Transverse colon (tissue), 4 donors: ENCODE measurements at regions not wholly inside any gene's neighbourhood (a gene's known extent, or its start where the extent isn't known, plus 50 kb on each side); places are given as distances from the start of the nearest gene placed in this dataset.

ENCODE experiments used
- EP300 ChIP-seq: sonication (generic); formaldehyde crosslinking; IDR thresholded peaks from one replicate; pipeline ENCODE4 v1.6.1; 2017; ENCODE audit warnings: antibody characterized with exemption, low read depth
- POLR2A ChIP-seq: fragments of 450-650 bp; IDR thresholded peaks from one replicate; pipeline ENCODE4 v1.6.1; 2016; ENCODE audit warnings: antibody characterized with exemption, mild to moderate bottlenecking, moderate library complexity
- POLR2AphosphoS5 ChIP-seq, 3 donors: sonication (generic); formaldehyde crosslinking; IDR thresholded peaks; one replicate each; pipeline ENCODE4 v1.6.1; 2016; ENCODE audit warnings: antibody characterized with exemption in 3 of 3
- TF ChIP-seq, protein P1 (sequence below), 5 experiments: fragments of 200-600 bp in 3 of 5; fragments of 450-650 bp in 2 of 5; sonication (generic) in 3 of 5; IDR thresholded peaks; 1 replicate in 2 of 5; 2 replicates in 3 of 5; pipeline ENCODE4 v1.5.1; 2016 to 2017; ENCODE audit warnings: antibody characterized with exemption in 5 of 5, inconsistent platforms in 3 of 5, mild to moderate bottlenecking in 2 of 5, moderate library complexity in 1 of 5

GRCh38 chr5:73363911-73364730, 84.5 kb downstream of the FOXD1 start:
- TF ChIP-seq, protein P1, sequence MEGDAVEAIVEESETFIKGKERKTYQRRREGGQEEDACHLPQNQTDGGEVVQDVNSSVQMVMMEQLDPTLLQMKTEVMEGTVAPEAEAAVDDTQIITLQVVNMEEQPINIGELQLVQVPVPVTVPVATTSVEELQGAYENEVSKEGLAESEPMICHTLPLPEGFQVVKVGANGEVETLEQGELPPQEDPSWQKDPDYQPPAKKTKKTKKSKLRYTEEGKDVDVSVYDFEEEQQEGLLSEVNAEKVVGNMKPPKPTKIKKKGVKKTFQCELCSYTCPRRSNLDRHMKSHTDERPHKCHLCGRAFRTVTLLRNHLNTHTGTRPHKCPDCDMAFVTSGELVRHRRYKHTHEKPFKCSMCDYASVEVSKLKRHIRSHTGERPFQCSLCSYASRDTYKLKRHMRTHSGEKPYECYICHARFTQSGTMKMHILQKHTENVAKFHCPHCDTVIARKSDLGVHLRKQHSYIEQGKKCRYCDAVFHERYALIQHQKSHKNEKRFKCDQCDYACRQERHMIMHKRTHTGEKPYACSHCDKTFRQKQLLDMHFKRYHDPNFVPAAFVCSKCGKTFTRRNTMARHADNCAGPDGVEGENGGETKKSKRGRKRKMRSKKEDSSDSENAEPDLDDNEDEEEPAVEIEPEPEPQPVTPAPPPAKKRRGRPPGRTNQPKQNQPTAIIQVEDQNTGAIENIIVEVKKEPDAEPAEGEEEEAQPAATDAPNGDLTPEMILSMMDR (IDR thresholded peaks at IDR 0.05), result no peak
- no peak for TF ChIP-seq POLR2AphosphoS5 (IDR thresholded peaks at IDR 0.05)
- no peak for TF ChIP-seq POLR2A
- no peak for TF ChIP-seq EP300
